ENCODE measurements at regions not wholly inside any gene's neighbourhood (a gene's known extent, or its start where the extent isn't known, plus 50 kb on each side); places are given as distances from the start of the nearest gene placed in this dataset.
"Not testable (repeated sequence)": the region's sequence is repeated elsewhere in the genome, so short reads cannot be mapped to it uniquely, and the experiment has no call there.

- not testable (repeated sequence) for H3K4me2 ChIP-seq (ENCODE audit: low read length, poor library complexity, severe bottlenecking); H2BK5ac ChIP-seq (ENCODE audit: low read depth, low read length, poor library complexity, severe bottlenecking); H2AFZ ChIP-seq (ENCODE audit: low read depth, low read length); H2BK120ac ChIP-seq (ENCODE audit: low read depth, low read length); H3K18ac ChIP-seq (ENCODE audit: low read depth in 1 of 2, low read length in 2 of 2); H3K9ac ChIP-seq (ENCODE audit: low read length); H4K91ac ChIP-seq (ENCODE audit: low read length); H3K4ac ChIP-seq (ENCODE audit: low read depth in 1 of 2, low read length in 2 of 2); H3K9me3 ChIP-seq (ENCODE audit: control insufficient read depth, low read length); H3K27ac ChIP-seq (ENCODE audit: low read length, poor library complexity, severe bottlenecking); H4K8ac ChIP-seq (ENCODE audit: low read length); H3K4me3 ChIP-seq (ENCODE audit: insufficient read depth in 1 of 2, low read depth in 1 of 2, low read length in 2 of 2); H3K23ac ChIP-seq (ENCODE audit: low read length in 2 of 2); H3K36me3 ChIP-seq (ENCODE audit: control insufficient read depth in 1 of 2, insufficient read depth in 2 of 2, low read depth in 1 of 2, low read length in 2 of 2); DNase-seq; H2BK15ac ChIP-seq (ENCODE audit: low read depth, poor library complexity, severe bottlenecking); H3K79me1 ChIP-seq (replicated peaks; ENCODE audit: low read length, poor library complexity, severe bottlenecking); H2AK5ac ChIP-seq (ENCODE audit: low read length, severe bottlenecking); H3K4me1 ChIP-seq (ENCODE audit: control insufficient read depth, insufficient read depth, low read depth, low read length); H3K14ac ChIP-seq (ENCODE audit: low read length in 2 of 2); H3K27me3 ChIP-seq (ENCODE audit: control insufficient read depth in 1 of 2, insufficient read depth in 1 of 2, low read length in 2 of 2); H2BK12ac ChIP-seq (ENCODE audit: low read length in 2 of 2)
- WGBS = no CpG with 5 or more reads among the region's 28 CpGs
These were observed 162.9 kb upstream of the PRKX start for GRCh38 chrX:3876393-3876792.

- H3K36me3 ChIP-seq (ENCODE audit: control insufficient read depth in 1 of 2, insufficient read depth in 2 of 2, low read depth in 1 of 2, low read length in 2 of 2); H2AK5ac ChIP-seq (ENCODE audit: low read length, severe bottlenecking); H3K4me3 ChIP-seq (ENCODE audit: insufficient read depth in 1 of 2, low read depth in 1 of 2, low read length in 2 of 2); H2BK120ac ChIP-seq (ENCODE audit: low read depth, low read length); DNase-seq; H3K9me3 ChIP-seq (ENCODE audit: control insufficient read depth, low read length); H4K8ac ChIP-seq (ENCODE audit: low read length); H4K91ac ChIP-seq (ENCODE audit: low read length); H2BK5ac ChIP-seq (ENCODE audit: low read depth, low read length, poor library complexity, severe bottlenecking); H3K4me1 ChIP-seq (ENCODE audit: control insufficient read depth, insufficient read depth, low read depth, low read length); H3K9ac ChIP-seq (ENCODE audit: low read length); H3K18ac ChIP-seq (ENCODE audit: low read depth in 1 of 2, low read length in 2 of 2); H3K27ac ChIP-seq (ENCODE audit: low read length, poor library complexity, severe bottlenecking); H3K27me3 ChIP-seq (ENCODE audit: control insufficient read depth in 1 of 2, insufficient read depth in 1 of 2, low read length in 2 of 2); H3K4me2 ChIP-seq (ENCODE audit: low read length, poor library complexity, severe bottlenecking); H3K4ac ChIP-seq (ENCODE audit: low read depth in 1 of 2, low read length in 2 of 2); H3K23ac ChIP-seq (ENCODE audit: low read length in 2 of 2); H3K14ac ChIP-seq (ENCODE audit: low read length in 2 of 2); H2AFZ ChIP-seq (ENCODE audit: low read depth, low read length); H2BK12ac ChIP-seq (ENCODE audit: low read length in 2 of 2); H3K79me1 ChIP-seq (replicated peaks; ENCODE audit: low read length, poor library complexity, severe bottlenecking); H2BK15ac ChIP-seq (ENCODE audit: low read depth, poor library complexity, severe bottlenecking): not testable (repeated sequence)
- WGBS = no CpG with 5 or more reads among the region's 12 CpGs
These were observed 162.2 kb upstream of the PRKX start for GRCh38 chrX:3875638-3876037.

- H3K36me3 ChIP-seq (ENCODE audit: control insufficient read depth in 1 of 2, insufficient read depth in 2 of 2, low read depth in 1 of 2, low read length in 2 of 2); H3K27ac ChIP-seq (ENCODE audit: low read length, poor library complexity, severe bottlenecking); H3K9me3 ChIP-seq (ENCODE audit: control insufficient read depth, low read length); H2BK15ac ChIP-seq (ENCODE audit: low read depth, poor library complexity, severe bottlenecking); H3K4me1 ChIP-seq (ENCODE audit: control insufficient read depth, insufficient read depth, low read depth, low read length); H2AK5ac ChIP-seq (ENCODE audit: low read length, severe bottlenecking); H2BK120ac ChIP-seq (ENCODE audit: low read depth, low read length); H3K27me3 ChIP-seq (ENCODE audit: control insufficient read depth in 1 of 2, insufficient read depth in 1 of 2, low read length in 2 of 2); H2AFZ ChIP-seq (ENCODE audit: low read depth, low read length); H3K23ac ChIP-seq (ENCODE audit: low read length in 2 of 2); H4K91ac ChIP-seq (ENCODE audit: low read length); H3K4me2 ChIP-seq (ENCODE audit: low read length, poor library complexity, severe bottlenecking); H3K4me3 ChIP-seq (ENCODE audit: insufficient read depth in 1 of 2, low read depth in 1 of 2, low read length in 2 of 2); H3K4ac ChIP-seq (ENCODE audit: low read depth in 1 of 2, low read length in 2 of 2); H2BK5ac ChIP-seq (ENCODE audit: low read depth, low read length, poor library complexity, severe bottlenecking); H2BK12ac ChIP-seq (ENCODE audit: low read length in 2 of 2); H3K9ac ChIP-seq (ENCODE audit: low read length); DNase-seq; H3K14ac ChIP-seq (ENCODE audit: low read length in 2 of 2); H4K8ac ChIP-seq (ENCODE audit: low read length); H3K79me1 ChIP-seq (replicated peaks; ENCODE audit: low read length, poor library complexity, severe bottlenecking); H3K18ac ChIP-seq (ENCODE audit: low read depth in 1 of 2, low read length in 2 of 2): not testable (repeated sequence)
- WGBS = no CpG with 5 or more reads among the region's 12 CpGs
These were observed 158.9 kb upstream of the PRKX start for GRCh38 chrX:3872226-3872879.

- H3K4ac ChIP-seq (ENCODE audit: low read depth in 1 of 2, low read length in 2 of 2); H3K27ac ChIP-seq (ENCODE audit: low read length, poor library complexity, severe bottlenecking); H3K23ac ChIP-seq (ENCODE audit: low read length in 2 of 2); H2BK120ac ChIP-seq (ENCODE audit: low read depth, low read length); H3K27me3 ChIP-seq (ENCODE audit: control insufficient read depth in 1 of 2, insufficient read depth in 1 of 2, low read length in 2 of 2); H3K4me2 ChIP-seq (ENCODE audit: low read length, poor library complexity, severe bottlenecking); H2AFZ ChIP-seq (ENCODE audit: low read depth, low read length); H3K18ac ChIP-seq (ENCODE audit: low read depth in 1 of 2, low read length in 2 of 2); H3K4me3 ChIP-seq (ENCODE audit: insufficient read depth in 1 of 2, low read depth in 1 of 2, low read length in 2 of 2); H2BK15ac ChIP-seq (ENCODE audit: low read depth, poor library complexity, severe bottlenecking); H4K8ac ChIP-seq (ENCODE audit: low read length); H3K9me3 ChIP-seq (ENCODE audit: control insufficient read depth, low read length); H3K36me3 ChIP-seq (ENCODE audit: control insufficient read depth in 1 of 2, insufficient read depth in 2 of 2, low read depth in 1 of 2, low read length in 2 of 2); H3K4me1 ChIP-seq (ENCODE audit: control insufficient read depth, insufficient read depth, low read depth, low read length); H2BK5ac ChIP-seq (ENCODE audit: low read depth, low read length, poor library complexity, severe bottlenecking); H3K79me1 ChIP-seq (replicated peaks; ENCODE audit: low read length, poor library complexity, severe bottlenecking); H3K9ac ChIP-seq (ENCODE audit: low read length); H4K91ac ChIP-seq (ENCODE audit: low read length); DNase-seq; H2BK12ac ChIP-seq (ENCODE audit: low read length in 2 of 2); H3K14ac ChIP-seq (ENCODE audit: low read length in 2 of 2); H2AK5ac ChIP-seq (ENCODE audit: low read length, severe bottlenecking): not testable (repeated sequence)
- WGBS = no CpG with 5 or more reads among the region's 19 CpGs
These were observed 153.8 kb upstream of the PRKX start for GRCh38 chrX:3867067-3867831.

Measured in mesenchymal stem cell (in vitro differentiated cells and primary cell).